Upper lobe of right lung (tissue), 1 donor: ENCODE measurements at regions not wholly inside any gene's neighbourhood (a gene's known extent, or its start where the extent isn't known, plus 50 kb on each side); places are given as distances from the start of the nearest gene placed in this dataset.

Experiments
- ATAC-seq: fragments of 200-7000 bp; cut with Tn5 transposase; one replicate; pipeline ENCODE4 v1.9.1; 2020; ENCODE audit warnings: mild to moderate bottlenecking, moderate library complexity
- DNase-seq: peaks from one replicate; pipeline ENCODE4 v3.0.0-alpha.2; 2020
- H3K27ac ChIP-seq: fragments of 200-600 bp; one replicate; pipeline ENCODE4 v1.8.0; 2022
- H3K27me3 ChIP-seq: fragments of 200-600 bp; one replicate; pipeline ENCODE4 v1.8.0; 2022; ENCODE audit warnings: mild to moderate bottlenecking
- H3K36me3 ChIP-seq: fragments of 200-600 bp; one replicate; pipeline ENCODE4 v1.8.0; 2022
- H3K4me1 ChIP-seq: fragments of 200-600 bp; one replicate; pipeline ENCODE4 v1.8.0; 2022
- H3K4me3 ChIP-seq: fragments of 200-600 bp; one replicate; pipeline ENCODE4 v1.8.0; 2022; ENCODE audit warnings: mild to moderate bottlenecking
- H3K9me3 ChIP-seq: fragments of 200-600 bp; one replicate; pipeline ENCODE4 v1.8.0; 2022
- intact Hi-C: fragments of 100-400 bp; cut with DNase I; formaldehyde crosslinking; loops from one replicate; pipeline ENCODE4 v1.11.0; 2022
- TF ChIP-seq, protein P1 (sequence below): fragments of 200-600 bp; IDR thresholded peaks from one replicate; pipeline ENCODE4 v1.8.0; 2022; ENCODE audit warnings: antibody characterized with exemption
- donor health status: DM: no; HTN: yes; CAD: no; lungs with severe emphysema.

DNA sequence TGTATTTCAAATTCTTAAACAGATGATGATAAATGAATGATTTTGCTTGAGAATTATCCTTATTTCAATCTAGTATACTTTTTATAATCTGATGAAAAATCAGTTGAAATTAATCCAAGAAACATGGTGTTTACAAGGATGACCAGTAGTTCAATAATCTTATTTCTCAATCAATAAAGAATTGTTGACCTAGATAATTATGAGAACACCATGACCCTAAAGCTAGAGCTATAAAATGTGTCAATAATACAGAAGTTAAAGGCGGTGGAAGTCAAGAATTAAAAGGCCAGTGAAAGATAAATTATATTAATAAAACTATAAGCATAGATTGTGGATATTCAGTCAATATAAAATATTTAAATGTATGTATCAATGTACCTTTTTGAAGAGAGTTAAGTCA is 667.4 kb upstream of the GCFC2 start:
- H3K27ac ChIP-seq: no peak overlapping the region
- no peak for ATAC-seq
- intact Hi-C loops: no loop called here
- H3K36me3 ChIP-seq: no peaks in the 10 kb centered on the region
- no peak for DNase-seq
- H3K9me3 ChIP-seq: no peaks in the 10 kb centered on the region
- no peaks in the 10 kb centered on the region for H3K4me1 ChIP-seq
- no peaks in the 10 kb centered on the region for H3K27me3 ChIP-seq
- TF ChIP-seq, protein P1, sequence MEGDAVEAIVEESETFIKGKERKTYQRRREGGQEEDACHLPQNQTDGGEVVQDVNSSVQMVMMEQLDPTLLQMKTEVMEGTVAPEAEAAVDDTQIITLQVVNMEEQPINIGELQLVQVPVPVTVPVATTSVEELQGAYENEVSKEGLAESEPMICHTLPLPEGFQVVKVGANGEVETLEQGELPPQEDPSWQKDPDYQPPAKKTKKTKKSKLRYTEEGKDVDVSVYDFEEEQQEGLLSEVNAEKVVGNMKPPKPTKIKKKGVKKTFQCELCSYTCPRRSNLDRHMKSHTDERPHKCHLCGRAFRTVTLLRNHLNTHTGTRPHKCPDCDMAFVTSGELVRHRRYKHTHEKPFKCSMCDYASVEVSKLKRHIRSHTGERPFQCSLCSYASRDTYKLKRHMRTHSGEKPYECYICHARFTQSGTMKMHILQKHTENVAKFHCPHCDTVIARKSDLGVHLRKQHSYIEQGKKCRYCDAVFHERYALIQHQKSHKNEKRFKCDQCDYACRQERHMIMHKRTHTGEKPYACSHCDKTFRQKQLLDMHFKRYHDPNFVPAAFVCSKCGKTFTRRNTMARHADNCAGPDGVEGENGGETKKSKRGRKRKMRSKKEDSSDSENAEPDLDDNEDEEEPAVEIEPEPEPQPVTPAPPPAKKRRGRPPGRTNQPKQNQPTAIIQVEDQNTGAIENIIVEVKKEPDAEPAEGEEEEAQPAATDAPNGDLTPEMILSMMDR: no peak
- no peak overlapping the region for H3K4me3 ChIP-seq

DNA sequence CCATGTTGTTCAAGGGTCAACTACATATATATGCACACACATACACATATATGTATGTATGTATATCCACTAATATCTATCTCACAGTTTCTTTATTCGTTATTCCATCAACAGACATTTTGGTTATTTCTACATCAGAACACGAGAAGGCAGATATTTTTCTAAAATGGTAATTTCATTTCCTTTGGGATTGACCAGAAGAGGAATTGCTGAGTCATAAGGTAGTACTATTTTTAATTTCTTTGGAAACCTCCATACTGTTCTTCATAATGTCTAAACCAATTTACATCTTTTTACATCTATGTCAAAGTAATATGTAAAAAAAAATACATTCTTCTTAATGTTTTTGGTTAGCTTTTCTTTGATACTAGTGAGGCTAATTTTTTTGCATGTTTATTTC is 630.7 kb upstream of the GCFC2 start:
- no peak overlapping the region for H3K4me3 ChIP-seq
- TF ChIP-seq, protein P1: no peak
- ATAC-seq (no peak), DNase-seq (no peak)
- H3K4me1 ChIP-seq: no peaks in the 10 kb centered on the region
- no peak overlapping the region for H3K27ac ChIP-seq
- H3K27me3 ChIP-seq: no peaks in the 10 kb centered on the region
- intact Hi-C loops: no loop called here
- peaks cover under 1% of the 10 kb centered on the region for H3K9me3 ChIP-seq
- H3K36me3 ChIP-seq: no peaks in the 10 kb centered on the region

DNA sequence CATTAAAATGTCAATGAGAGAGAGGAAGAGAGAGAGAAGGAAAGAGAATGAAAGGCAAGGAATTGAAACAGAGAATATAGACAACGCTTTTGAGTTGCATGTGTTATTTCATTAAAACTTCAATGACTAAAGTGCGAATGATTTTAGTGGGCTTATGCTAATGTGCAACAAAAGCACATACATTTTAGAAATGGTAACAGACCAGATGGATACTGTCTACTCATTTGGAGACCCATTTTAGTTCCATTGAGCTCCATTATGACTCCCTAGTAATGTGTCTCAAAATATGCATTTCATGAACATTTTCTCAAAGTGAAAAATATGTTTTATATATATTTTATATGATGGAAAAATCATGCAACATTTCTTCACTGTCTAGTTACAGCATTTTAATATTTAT is 622.2 kb upstream of the GCFC2 start:
- Histone ChIP-seq H3K36me3 (no peaks in the 10 kb centered on the region), H3K4me3 (no peak overlapping the region), H3K9me3 (no peaks in the 10 kb centered on the region), H3K4me1 (no peaks in the 10 kb centered on the region), H3K27ac (no peak overlapping the region), H3K27me3 (no peaks in the 10 kb centered on the region)
- TF ChIP-seq, protein P1: no peak
- ATAC-seq (no peak), DNase-seq (no peak)
- intact Hi-C loops: no loop called here

DNA sequence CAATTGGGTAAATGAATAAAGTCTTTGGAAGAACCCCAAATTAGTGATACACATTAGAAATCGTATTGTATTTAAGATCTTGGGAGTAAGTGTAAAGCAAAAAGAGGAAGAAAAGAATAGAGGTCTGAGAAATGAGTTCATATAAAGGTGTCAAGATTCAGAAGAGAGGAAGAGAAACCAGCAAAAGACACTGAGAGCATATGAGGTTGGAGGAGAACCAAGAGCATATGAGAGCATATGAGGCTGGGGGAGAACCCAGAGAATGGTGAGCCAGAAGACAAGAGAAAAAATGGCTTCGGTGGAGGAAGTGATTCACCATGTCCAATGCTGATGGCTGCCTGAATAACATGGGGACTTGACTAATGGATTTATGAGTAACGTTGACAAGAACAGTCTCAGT is 620.1 kb upstream of the GCFC2 start:
- no peak for ATAC-seq
- intact Hi-C loops: no loop called here

DNA sequence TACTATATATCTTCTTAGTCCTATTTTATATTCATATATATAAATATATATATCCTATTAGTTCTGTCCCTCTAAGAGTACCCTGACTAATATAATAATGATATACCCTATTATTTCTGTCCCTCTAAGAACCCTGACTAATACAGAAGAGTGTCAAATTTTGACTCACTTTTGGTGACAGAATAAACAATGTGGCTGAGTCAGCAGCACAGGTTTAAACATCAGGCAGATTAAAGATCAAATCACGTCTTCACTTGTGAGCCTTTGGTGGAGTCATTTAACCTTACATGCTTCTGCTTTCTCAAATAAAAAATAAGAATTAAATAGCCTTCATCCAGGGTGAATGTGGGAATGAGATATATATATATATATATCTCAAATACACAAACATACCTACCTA is 615.9 kb upstream of the GCFC2 start:
- Histone ChIP-seq H3K4me3 (no peak overlapping the region), H3K27me3 (no peaks in the 10 kb centered on the region), H3K4me1 (no peaks in the 10 kb centered on the region), H3K36me3 (no peaks in the 10 kb centered on the region), H3K9me3 (no peaks in the 10 kb centered on the region), H3K27ac (no peak overlapping the region)
- TF ChIP-seq, protein P1: no peak
- no peak for ATAC-seq
- intact Hi-C loops: no loop called here
- DNase-seq: no peak

More for the DNA sequence above, 620.1 kb upstream of the GCFC2 start:
- Histone ChIP-seq H3K4me1 (no peaks in the 10 kb centered on the region), H3K9me3 (no peaks in the 10 kb centered on the region), H3K27me3 (no peaks in the 10 kb centered on the region), H3K36me3 (no peaks in the 10 kb centered on the region), H3K4me3 (no peak overlapping the region), H3K27ac (no peak overlapping the region)
- TF ChIP-seq, protein P1: no peak
- no peak for DNase-seq

DNA sequence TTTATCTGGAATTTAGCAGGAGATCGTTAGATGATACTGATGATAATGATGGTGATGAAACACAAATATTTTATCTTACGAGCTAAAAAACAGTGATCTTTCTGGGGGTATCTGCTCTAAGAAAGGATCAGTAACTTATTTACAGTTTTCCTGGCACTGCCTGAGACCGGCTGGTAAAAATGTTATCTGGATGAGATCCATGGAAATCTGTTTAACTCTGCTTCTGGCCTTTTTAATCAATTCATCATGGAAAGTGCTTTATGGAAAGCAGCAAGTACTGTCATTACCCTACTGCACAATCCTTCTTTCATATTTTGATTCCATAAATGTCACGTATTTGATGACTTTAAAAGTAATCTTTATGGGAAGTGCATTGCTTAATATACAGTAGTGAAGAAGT is 612.7 kb upstream of the GCFC2 start:
- TF ChIP-seq, protein P1: no peak
- no peak overlapping the region for H3K27ac ChIP-seq
- no peak for DNase-seq
- no peak for ATAC-seq
- no peaks in the 10 kb centered on the region for H3K4me1 ChIP-seq
- H3K4me3 ChIP-seq: no peak overlapping the region
- no peaks in the 10 kb centered on the region for H3K9me3 ChIP-seq
- no peaks in the 10 kb centered on the region for H3K27me3 ChIP-seq
- intact Hi-C loops: no loop called here
- no peaks in the 10 kb centered on the region for H3K36me3 ChIP-seq
